Medulla oblongata (tissue), 1 donor: ENCODE measurements at regions not wholly inside any gene's neighbourhood (a gene's known extent, or its start where the extent isn't known, plus 50 kb on each side); places are given as distances from the start of the nearest gene placed in this dataset.
"Not testable (repeated sequence)": the region's sequence is repeated elsewhere in the genome, so short reads cannot be mapped to it uniquely, and the experiment has no call there.

ENCODE experiments used
- DNase-seq: peaks from one replicate; pipeline ENCODE4 v3.0.0-alpha.2; 2015; ENCODE audit errors: extremely low spot score

GRCh38 chr11:110874437-110875030 lies 162.3 kb upstream of the ARHGAP20 start:
- no peak for DNase-seq

- no peak for DNase-seq
These were observed 161.7 kb upstream of the ARHGAP20 start for GRCh38 chr11:110873975-110874374.

GRCh38 chr11:110870816-110871522 lies 158.7 kb upstream of the ARHGAP20 start:
- no peak for DNase-seq

GRCh38 chr11:110867951-110868350 lies 155.7 kb upstream of the ARHGAP20 start:
- no peak for DNase-seq

- no peak for DNase-seq
These were observed 153.8 kb upstream of the ARHGAP20 start for GRCh38 chr11:110866081-110866480.

- no peak for DNase-seq
These were observed 150.2 kb upstream of the ARHGAP20 start for GRCh38 chr11:110862407-110862806.

- DNase-seq: no peak
These were observed 148.2 kb upstream of the ARHGAP20 start for GRCh38 chr11:110860461-110860860.

- DNase-seq: no peak
These were observed 147.8 kb upstream of the ARHGAP20 start for GRCh38 chr11:110859998-110860397.

GRCh38 chr11:110859240-110859840 lies 147.1 kb upstream of the ARHGAP20 start:
- DNase-seq: no peak

- no peak for DNase-seq
These were observed 146.3 kb upstream of the ARHGAP20 start for GRCh38 chr11:110858547-110858921.

- DNase-seq: peak; percentile 8
These were observed 145.8 kb upstream of the ARHGAP20 start for GRCh38 chr11:110857892-110858546.

- DNase-seq: no peak
These were observed 145.0 kb upstream of the ARHGAP20 start for GRCh38 chr11:110856996-110857812.

- DNase-seq: no peak
These were observed 144.1 kb upstream of the ARHGAP20 start for GRCh38 chr11:110856340-110856739.

GRCh38 chr11:110855191-110855590 lies 143.0 kb upstream of the ARHGAP20 start:
- DNase-seq: no peak

GRCh38 chr11:110852921-110853490 lies 140.8 kb upstream of the ARHGAP20 start:
- no peak for DNase-seq

GRCh38 chr11:110850846-110851245 lies 138.6 kb upstream of the ARHGAP20 start:
- DNase-seq: no peak

- not testable (repeated sequence) for DNase-seq
These were observed 130.8 kb upstream of the ARHGAP20 start for GRCh38 chr11:110843053-110843452.

GRCh38 chr11:110838808-110839207 lies 126.6 kb upstream of the ARHGAP20 start:
- no peak for DNase-seq

- DNase-seq: no peak
These were observed 125.4 kb upstream of the ARHGAP20 start for GRCh38 chr11:110837603-110838002.

- no peak for DNase-seq
These were observed 122.9 kb upstream of the ARHGAP20 start for GRCh38 chr11:110835106-110835505.

GRCh38 chr11:110833033-110833484 lies 120.8 kb upstream of the ARHGAP20 start:
- no peak for DNase-seq
